GM23248 (cell line): ENCODE measurements at regions not wholly inside any gene's neighbourhood (a gene's known extent, or its start where the extent isn't known, plus 50 kb on each side); places are given as distances from the start of the nearest gene placed in this dataset.
"Not testable (repeated sequence)": the region's sequence is repeated elsewhere in the genome, so short reads cannot be mapped to it uniquely, and the experiment has no call there.

Experiments
- DNase-seq: peaks from one replicate; pipeline ENCODE4 v3.0.0-alpha.2; 2015
- H2AFZ ChIP-seq: fragments of 200-600 bp; sonication (generic); 2 replicates; pipeline ENCODE4 v1.6.1; 2016; ENCODE audit warnings: antibody characterized with exemption
- H3F3A ChIP-seq: fragments of 200-600 bp; sonication (generic); 2 replicates; pipeline ENCODE4 v1.6.1; 2016; ENCODE audit warnings: mild to moderate bottlenecking, antibody characterized with exemption, mixed run types; ENCODE audit not compliant: insufficient read depth
- H3K27ac ChIP-seq: fragments of 200-600 bp; sonication (generic); 2 replicates; pipeline ENCODE4 v1.5.1; 2016; ENCODE audit warnings: mild to moderate bottlenecking
- H3K27me3 ChIP-seq: fragments of 200-600 bp; sonication (generic); replicated peaks from 2 replicates; pipeline ENCODE4 v1.6.1; 2016; ENCODE audit warnings: mild to moderate bottlenecking; ENCODE audit not compliant: insufficient read depth
- H3K36me3 ChIP-seq: fragments of 200-600 bp; sonication (generic); 2 replicates; pipeline ENCODE4 v1.6.1; 2016; ENCODE audit warnings: low read depth, mild to moderate bottlenecking
- H3K4me1 ChIP-seq: fragments of 200-600 bp; sonication (generic); 2 replicates; pipeline ENCODE4 v1.6.1; 2016; ENCODE audit warnings: mild to moderate bottlenecking; ENCODE audit not compliant: insufficient read depth
- H3K4me2 ChIP-seq: fragments of 200-600 bp; sonication (generic); one replicate; pipeline ENCODE4 v1.6.1; 2016; ENCODE audit warnings: mild to moderate bottlenecking; ENCODE audit not compliant: unreplicated experiment
- H3K4me3 ChIP-seq: fragments of 200-600 bp; sonication (generic); 2 replicates; pipeline ENCODE4 v1.5.1; 2016; ENCODE audit warnings: mild to moderate bottlenecking
- H3K79me2 ChIP-seq: fragments of 200-600 bp; sonication (generic); 2 replicates; pipeline ENCODE4 v1.6.1; 2016; ENCODE audit warnings: mild to moderate bottlenecking; ENCODE audit not compliant: insufficient read depth
- H3K9ac ChIP-seq: fragments of 200-600 bp; sonication (generic); 2 replicates; pipeline ENCODE4 v1.6.1; 2016; ENCODE audit warnings: mild to moderate bottlenecking
- H3K9me2 ChIP-seq: fragments of 200-600 bp; sonication (generic); 2 replicates; pipeline ENCODE4 v1.6.1; 2016; ENCODE audit warnings: mixed run types, mild to moderate bottlenecking, moderate library complexity; ENCODE audit not compliant: insufficient read depth
- H3K9me3 ChIP-seq: fragments of 200-600 bp; sonication (generic); one replicate; pipeline ENCODE4 v1.6.1; 2017; ENCODE audit warnings: low read depth
- H4K20me1 ChIP-seq: fragments of 200-600 bp; sonication (generic); 2 replicates; pipeline ENCODE4 v1.6.0; 2016; ENCODE audit not compliant: insufficient read depth
- EZH2 ChIP-seq: fragments of 200-600 bp; sonication (generic); IDR thresholded peaks from 2 replicates; pipeline ENCODE4 v1.6.1; 2018; ENCODE audit warnings: antibody characterized with exemption, mild to moderate bottlenecking; ENCODE audit not compliant: insufficient read depth, poor library complexity, severe bottlenecking
- EZH2phosphoT487 ChIP-seq: fragments of 200-600 bp; sonication (generic); IDR thresholded peaks from 2 replicates; pipeline ENCODE4 v1.6.1; 2018; ENCODE audit warnings: antibody characterized with exemption, moderate library complexity, mild to moderate bottlenecking, low read depth; ENCODE audit not compliant: insufficient read depth
- WGBS, 2 experiments: methylation state at CpG; one replicate each; pipeline ENCODE4 v1.1.6; 2015 to 2017; ENCODE audit warnings: low lambda C conversion rate in 2 of 2, low coverage in 1 of 2; ENCODE audit errors: missing lambda C conversion rate in 2 of 2; 5-methylcytosine and 5-hydroxymethylcytosine counted together
- in situ Hi-C: fragments of 300-500 bp; cut with MboI; formaldehyde crosslinking; loops from 2 replicates; pipeline ENCODE4 v1.15.0; 2020

GRCh38 chrX:73992019-73992418 is 139.5 kb upstream of the XIST start:
- peaks cover 3% of the 10 kb centered on the region; the same call in 1 of the 2 replicates for H3K36me3 ChIP-seq
- H3K4me2 ChIP-seq = no peak overlapping the region
- H3K27ac ChIP-seq = no peak overlapping the region
- no peaks in the 10 kb centered on the region for H3K27me3 ChIP-seq
- H3K9ac ChIP-seq = no peak overlapping the region
- no peaks in the 10 kb centered on the region for H3K9me3 ChIP-seq
- in situ Hi-C loops = no loop called here
- H4K20me1 ChIP-seq = no peaks in the 10 kb centered on the region
- H3F3A ChIP-seq = no peaks in the 10 kb centered on the region
- H2AFZ ChIP-seq = no peak overlapping the region
- no peaks in the 10 kb centered on the region for H3K9me2 ChIP-seq
- no peaks in the 10 kb centered on the region for H3K4me1 ChIP-seq
- peaks cover 21% of the 10 kb centered on the region for H3K79me2 ChIP-seq
- WGBS, 2 experiments = 99 to 100% methylated on average over 6 of the region's 6 CpGs
- H3K4me3 ChIP-seq = no peak overlapping the region
- DNase-seq = no peak
- TF ChIP-seq EZH2phosphoT487 = no peak
- TF ChIP-seq EZH2 = no peak

- Histone ChIP-seq H3K9me3 (no peaks in the 10 kb centered on the region), H3K79me2 (peaks cover 63% of the 10 kb centered on the region), H3K4me1 (no peaks in the 10 kb centered on the region), H3F3A (no peaks in the 10 kb centered on the region), H4K20me1 (no peaks in the 10 kb centered on the region), H3K4me3 (no peak overlapping the region), H3K36me3 (peaks cover 3% of the 10 kb centered on the region; the same call in 1 of the 2 replicates), H2AFZ (no peak overlapping the region), H3K9ac (no peak overlapping the region), H3K9me2 (no peaks in the 10 kb centered on the region), H3K27ac (no peak overlapping the region), H3K27me3 (no peaks in the 10 kb centered on the region), H3K4me2 (no peak overlapping the region)
- TF ChIP-seq EZH2phosphoT487 (no peak), EZH2 (no peak)
- DNase-seq = no peak
- in situ Hi-C loops = no loop called here
Measured at GRCh38 chrX:73987166-73987565, 134.7 kb upstream of the XIST start.

- Histone ChIP-seq H3K36me3 (no peaks in the 10 kb centered on the region), H3K9me3 (no peaks in the 10 kb centered on the region), H3K4me2 (no peak overlapping the region), H4K20me1 (no peaks in the 10 kb centered on the region), H3K27me3 (no peaks in the 10 kb centered on the region), H3K79me2 (peaks cover 100% of the 10 kb centered on the region), H3K9me2 (no peaks in the 10 kb centered on the region), H3K4me3 (no peak overlapping the region), H3K9ac (no peak overlapping the region), H3K27ac (no peak overlapping the region), H3K4me1 (0 out of 2 replicates have a peak, but pooled peaks cover 7% of the 10 kb centered on the region), H2AFZ (no peak overlapping the region), H3F3A (no peaks in the 10 kb centered on the region)
- DNase-seq = no peak
- TF ChIP-seq EZH2 = no peak
- no peak for TF ChIP-seq EZH2phosphoT487
- in situ Hi-C loops = no loop called here
- 78 to 83% methylated on average over 5 of the region's 5 CpGs for WGBS, 2 experiments
Measured at GRCh38 chrX:73979551-73980131, 127.1 kb upstream of the XIST start.

GRCh38 chrX:73977542-73978169 is 125.1 kb upstream of the XIST start:
- Histone ChIP-seq H3K36me3 (no peaks in the 10 kb centered on the region), H3K9me2 (no peaks in the 10 kb centered on the region), H3K9me3 (no peaks in the 10 kb centered on the region), H3F3A (no peaks in the 10 kb centered on the region), H3K4me3 (no peak overlapping the region), H3K4me2 (no peak overlapping the region), H3K4me1 (0 out of 2 replicates have a peak, but pooled peaks cover 7% of the 10 kb centered on the region), H3K9ac (no peak overlapping the region), H2AFZ (no peak overlapping the region), H3K27me3 (no peaks in the 10 kb centered on the region), H3K27ac (no peak overlapping the region), H3K79me2 (peaks cover 99% of the 10 kb centered on the region), H4K20me1 (no peaks in the 10 kb centered on the region)
- in situ Hi-C loops = no loop called here
- no peak for TF ChIP-seq EZH2
- no peak for TF ChIP-seq EZH2phosphoT487
- 98 to 99% methylated on average over 8 of the region's 8 CpGs for WGBS, 2 experiments
- DNase-seq = no peak

GRCh38 chrX:73967461-73967860 is 114.9 kb upstream of the XIST start:
- H2AFZ ChIP-seq, H4K20me1 ChIP-seq, H3K4me1 ChIP-seq, H3K4me2 ChIP-seq, H3K27me3 ChIP-seq, DNase-seq, in situ Hi-C loops, H3K9me2 ChIP-seq, H3F3A ChIP-seq, H3K27ac ChIP-seq, H3K9ac ChIP-seq, H3K4me3 ChIP-seq, H3K9me3 ChIP-seq, H3K36me3 ChIP-seq: not testable (repeated sequence)
- H3K79me2 ChIP-seq = peaks cover 91% of the 10 kb centered on the region
- WGBS, 2 experiments = 81 to 82% methylated on average over 22 of the region's 22 CpGs
